ENCODE measurements at regions not wholly inside any gene's neighbourhood (a gene's known extent, or its start where the extent isn't known, plus 50 kb on each side); places are given as distances from the start of the nearest gene placed in this dataset.

DNA sequence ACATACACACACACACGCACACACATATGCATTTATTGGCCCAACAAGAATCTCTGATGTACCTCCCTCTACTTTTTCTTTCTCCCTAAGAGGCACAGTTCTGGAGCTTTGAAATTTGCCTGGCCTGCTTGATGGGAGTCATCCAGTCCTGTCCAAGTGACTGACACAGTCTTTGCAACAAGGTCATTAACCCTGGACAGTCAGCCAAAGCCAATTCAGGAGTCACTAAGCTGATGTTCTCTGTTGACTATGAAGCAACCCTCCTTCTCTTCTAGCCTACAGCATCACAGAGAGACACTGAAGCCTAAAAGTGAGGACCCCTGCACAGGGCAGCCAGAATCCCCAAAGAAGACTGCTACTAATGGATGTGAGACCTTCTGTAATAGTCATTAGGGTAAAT is 123.1 kb downstream of the HHIPL2 start:
- no peaks in the 10 kb centered on the region for H3K4me1 ChIP-seq (ENCODE audit: control insufficient read depth in 1 of 2, insufficient read depth in 2 of 2, low read length in 2 of 2)
- H3K9me2 ChIP-seq (ENCODE audit: insufficient read depth) = no peaks in the 10 kb centered on the region
- H3K36me3 ChIP-seq (ENCODE audit: control insufficient read depth in 1 of 2, insufficient read depth in 2 of 2, low read length in 2 of 2) = no peaks in the 10 kb centered on the region
- H3K9ac ChIP-seq (ENCODE audit: low read length) = no peak overlapping the region
- H3K4me2 ChIP-seq (ENCODE audit: low read length) = no peak overlapping the region
- ChIA-PET RAD21 (ENCODE audit: low non-redundant PET in 1 of 2, low total read pairs in 2 of 2, uncharacterized antibody in 2 of 2, unreplicated experiment in 2 of 2) (no interaction called here), CTCF (no interaction called here), POLR2A (no interaction called here)
- TF ChIP-seq, protein P1, sequence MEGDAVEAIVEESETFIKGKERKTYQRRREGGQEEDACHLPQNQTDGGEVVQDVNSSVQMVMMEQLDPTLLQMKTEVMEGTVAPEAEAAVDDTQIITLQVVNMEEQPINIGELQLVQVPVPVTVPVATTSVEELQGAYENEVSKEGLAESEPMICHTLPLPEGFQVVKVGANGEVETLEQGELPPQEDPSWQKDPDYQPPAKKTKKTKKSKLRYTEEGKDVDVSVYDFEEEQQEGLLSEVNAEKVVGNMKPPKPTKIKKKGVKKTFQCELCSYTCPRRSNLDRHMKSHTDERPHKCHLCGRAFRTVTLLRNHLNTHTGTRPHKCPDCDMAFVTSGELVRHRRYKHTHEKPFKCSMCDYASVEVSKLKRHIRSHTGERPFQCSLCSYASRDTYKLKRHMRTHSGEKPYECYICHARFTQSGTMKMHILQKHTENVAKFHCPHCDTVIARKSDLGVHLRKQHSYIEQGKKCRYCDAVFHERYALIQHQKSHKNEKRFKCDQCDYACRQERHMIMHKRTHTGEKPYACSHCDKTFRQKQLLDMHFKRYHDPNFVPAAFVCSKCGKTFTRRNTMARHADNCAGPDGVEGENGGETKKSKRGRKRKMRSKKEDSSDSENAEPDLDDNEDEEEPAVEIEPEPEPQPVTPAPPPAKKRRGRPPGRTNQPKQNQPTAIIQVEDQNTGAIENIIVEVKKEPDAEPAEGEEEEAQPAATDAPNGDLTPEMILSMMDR (IDR thresholded peaks at IDR 0.05 in 2 of 3, conservative IDR thresholded peaks at IDR 0.05 in 1 of 3; ENCODE audit: borderline replicate concordance in 1 of 3, insufficient read depth in 1 of 3, low read depth in 2 of 3, low read length in 2 of 3) = no peak
- TF ChIP-seq ZFX (IDR thresholded peaks at IDR 0.05) (no peak), ZNF274 (IDR thresholded peaks at IDR 0.05; ENCODE audit: low read depth, low read length) (no peak)
- no peak overlapping the region for H3K4me3 ChIP-seq (replicated peaks in 1 of 2; ENCODE audit: low read depth in 1 of 2, low read length in 2 of 2)
- no peaks in the 10 kb centered on the region for H3K27me3 ChIP-seq (ENCODE audit: insufficient read depth, low read length)
- no peaks in the 10 kb centered on the region for H3K9me3 ChIP-seq (ENCODE audit: control insufficient read depth in 1 of 2, insufficient read depth in 1 of 2, low read depth in 1 of 2, low read length in 2 of 2)
- H3K27ac ChIP-seq (ENCODE audit: low read depth, low read length) = no peak overlapping the region
- H2AFZ ChIP-seq (ENCODE audit: low read depth, low read length, poor library complexity, severe bottlenecking) = no peak overlapping the region
- intact Hi-C loops (cut with micrococcal nuclease) = no loop called here
- no peak for ATAC-seq
- no peaks in the 10 kb centered on the region for H4K20me1 ChIP-seq (ENCODE audit: insufficient read depth)
- H3K79me2 ChIP-seq (ENCODE audit: insufficient read depth, low read length) = no peaks in the 10 kb centered on the region
- DNase-seq (ENCODE audit: low read depth, low spot score) = no peak
- BruUV-seq (replicated peaks) = no TSS peak

DNA sequence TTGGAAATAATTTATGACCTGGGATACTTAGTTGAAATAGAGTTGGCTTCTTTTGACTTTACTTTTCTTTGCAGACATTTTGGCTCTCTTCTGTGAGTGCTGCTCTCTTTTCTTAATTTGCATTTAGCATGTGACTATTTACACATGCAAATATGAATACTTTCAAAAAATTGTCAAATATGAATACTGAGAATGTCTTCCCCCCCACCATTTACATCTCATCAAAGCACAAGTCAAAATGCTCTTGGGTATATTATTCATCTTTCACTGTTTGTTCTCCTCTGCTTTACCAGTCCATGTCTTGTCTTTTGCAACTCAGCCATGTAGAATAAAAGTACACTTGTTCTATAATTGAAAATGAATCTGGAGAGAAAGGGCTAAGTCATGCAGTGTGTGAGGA is 126.5 kb downstream of the HHIPL2 start:
- no peak overlapping the region for H3K4me2 ChIP-seq (ENCODE audit: low read length)
- ChIA-PET CTCF (no interaction called here), RAD21 (ENCODE audit: low non-redundant PET in 1 of 2, low total read pairs in 2 of 2, uncharacterized antibody in 2 of 2, unreplicated experiment in 2 of 2) (no interaction called here), POLR2A (no interaction called here)
- intact Hi-C loops (cut with micrococcal nuclease) = no loop called here
- DNase-seq (ENCODE audit: low read depth, low spot score) = no peak
- no peaks in the 10 kb centered on the region for H4K20me1 ChIP-seq (ENCODE audit: insufficient read depth)
- no peak overlapping the region for H3K27ac ChIP-seq (ENCODE audit: low read depth, low read length)
- H3K9me3 ChIP-seq (ENCODE audit: control insufficient read depth in 1 of 2, insufficient read depth in 1 of 2, low read depth in 1 of 2, low read length in 2 of 2) = no peaks in the 10 kb centered on the region
- ATAC-seq = no peak
- no peaks in the 10 kb centered on the region for H3K4me1 ChIP-seq (ENCODE audit: control insufficient read depth in 1 of 2, insufficient read depth in 2 of 2, low read length in 2 of 2)
- H3K9me2 ChIP-seq (ENCODE audit: insufficient read depth) = no peaks in the 10 kb centered on the region
- no peak overlapping the region for H3K4me3 ChIP-seq (replicated peaks in 1 of 2; ENCODE audit: low read depth in 1 of 2, low read length in 2 of 2)
- TF ChIP-seq SP1 (IDR thresholded peaks at IDR 0.05; ENCODE audit: low read depth) (no peak), ZNF274 (IDR thresholded peaks at IDR 0.05; ENCODE audit: low read depth, low read length) (no peak), SIN3A (IDR thresholded peaks at IDR 0.05; ENCODE audit: low read depth) (no peak)
- no TSS peak for BruUV-seq (replicated peaks)
- H2AFZ ChIP-seq (ENCODE audit: low read depth, low read length, poor library complexity, severe bottlenecking) = no peak overlapping the region
- peaks cover 7% of the 10 kb centered on the region; the same call in 1 of the 2 replicates for H3K27me3 ChIP-seq (ENCODE audit: insufficient read depth, low read length)
- H3K9ac ChIP-seq (ENCODE audit: low read length) = no peak overlapping the region
- no peaks in the 10 kb centered on the region for H3K36me3 ChIP-seq (ENCODE audit: control insufficient read depth in 1 of 2, insufficient read depth in 2 of 2, low read length in 2 of 2)
- H3K79me2 ChIP-seq (ENCODE audit: insufficient read depth, low read length) = no peaks in the 10 kb centered on the region

All from HCT116 (cell line).